ENCODE measurements at regions not wholly inside any gene's neighbourhood (a gene's known extent, or its start where the extent isn't known, plus 50 kb on each side); places are given as distances from the start of the nearest gene placed in this dataset.
"Not testable (repeated sequence)": the region's sequence is repeated elsewhere in the genome, so short reads cannot be mapped to it uniquely, and the experiment has no call there.

- FAIRE-seq = no peak
Observed at GRCh38 chr7:136527554-136527953, 340.9 kb upstream of the CHRM2 start.

GRCh38 chr7:136526408-136527105, 341.9 kb upstream of the CHRM2 start:
- FAIRE-seq = no peak

- no peak for FAIRE-seq
Observed at GRCh38 chr7:136523571-136523970, 344.9 kb upstream of the CHRM2 start.

GRCh38 chr7:136517971-136518370, 350.5 kb upstream of the CHRM2 start:
- no peak for FAIRE-seq

- no peak for FAIRE-seq
Observed at GRCh38 chr7:136514776-136515175, 353.7 kb upstream of the CHRM2 start.

GRCh38 chr7:136513744-136514143, 354.7 kb upstream of the CHRM2 start:
- no peak for FAIRE-seq

GRCh38 chr7:136509466-136509865, 359.0 kb upstream of the CHRM2 start:
- FAIRE-seq = no peak

GRCh38 chr7:136502162-136502561, 366.3 kb upstream of the CHRM2 start:
- no peak for FAIRE-seq

GRCh38 chr7:136501151-136501550, 367.3 kb upstream of the CHRM2 start:
- FAIRE-seq = no peak

GRCh38 chr7:136496551-136496950, 371.9 kb upstream of the CHRM2 start:
- FAIRE-seq = no peak

- FAIRE-seq = no peak
Observed at GRCh38 chr7:136495081-136495480, 373.4 kb upstream of the CHRM2 start.

- FAIRE-seq = no peak
Observed at GRCh38 chr7:136492366-136492765, 376.1 kb upstream of the CHRM2 start.

GRCh38 chr7:136489808-136490207, 378.6 kb upstream of the CHRM2 start:
- no peak for FAIRE-seq

GRCh38 chr7:136480901-136481300, 387.6 kb upstream of the CHRM2 start:
- FAIRE-seq = no peak

- no peak for FAIRE-seq
Observed at GRCh38 chr7:136479922-136480321, 388.5 kb upstream of the CHRM2 start.

- FAIRE-seq = no peak
Observed at GRCh38 chr7:136470179-136470578, 398.3 kb upstream of the CHRM2 start.

GRCh38 chr7:136452949-136453348, 415.5 kb upstream of the CHRM2 start:
- FAIRE-seq = no peak

- no peak for FAIRE-seq
Observed at GRCh38 chr7:136446751-136447150, 421.7 kb upstream of the CHRM2 start.

GRCh38 chr7:136441835-136442234, 426.6 kb upstream of the CHRM2 start:
- no peak for FAIRE-seq

- FAIRE-seq = not testable (repeated sequence)
Observed at GRCh38 chr7:136431736-136432135, 436.7 kb upstream of the CHRM2 start.

GRCh38 chr7:136424058-136424457, 444.4 kb upstream of the CHRM2 start:
- FAIRE-seq = no peak

GRCh38 chr7:136419740-136420139, 442.6 kb upstream of the MTPN start:
- FAIRE-seq = not testable (repeated sequence)

GRCh38 chr7:136412952-136413351, 435.8 kb upstream of the MTPN start:
- no peak for FAIRE-seq

GRCh38 chr7:136405931-136406777, 429.0 kb upstream of the MTPN start:
- FAIRE-seq = peak; percentile 72

Data from A204.1 (cell line).